ENCODE measurements at regions not wholly inside any gene's neighbourhood (a gene's known extent, or its start where the extent isn't known, plus 50 kb on each side); places are given as distances from the start of the nearest gene placed in this dataset.
"Not testable (repeated sequence)": the region's sequence is repeated elsewhere in the genome, so short reads cannot be mapped to it uniquely, and the experiment has no call there.

DNA sequence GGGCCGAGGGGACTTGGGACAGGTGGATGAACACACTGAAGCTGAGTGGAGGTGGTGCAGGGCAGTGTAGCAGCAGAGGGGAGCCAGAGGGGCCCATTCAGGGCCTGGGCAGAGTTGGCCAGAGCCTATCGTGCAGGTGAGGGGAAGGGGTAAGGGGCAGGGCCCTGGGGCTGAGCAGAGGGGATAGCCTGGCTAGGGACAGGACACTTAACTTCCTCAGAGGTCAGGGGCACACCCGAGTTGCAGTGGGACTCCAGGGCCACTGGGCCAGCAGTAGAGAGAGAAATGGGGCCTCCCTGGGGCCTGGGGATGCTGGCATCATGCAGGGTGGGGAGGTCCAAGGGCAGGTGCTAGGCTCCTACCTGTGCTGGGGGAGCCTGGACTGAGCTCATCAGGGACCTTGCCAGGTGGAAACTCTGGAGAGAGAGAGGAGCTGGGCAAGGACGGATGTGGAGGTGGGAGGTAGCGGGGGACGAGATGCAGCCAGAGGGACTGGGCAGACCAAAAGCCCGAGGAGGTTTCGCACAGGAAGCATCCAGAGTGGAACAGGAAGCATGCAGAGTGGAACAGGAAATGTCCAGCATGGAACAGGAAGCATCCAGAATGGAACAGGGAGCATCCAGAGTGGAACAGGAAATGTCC, 104.0 kb downstream of the TMEM121 start:
- not testable (repeated sequence) for TF ChIP-seq GABPA, POLR2AphosphoS5 (IDR thresholded peaks at IDR 0.05; ENCODE audit: low read depth)
- TF ChIP-seq, protein P1, sequence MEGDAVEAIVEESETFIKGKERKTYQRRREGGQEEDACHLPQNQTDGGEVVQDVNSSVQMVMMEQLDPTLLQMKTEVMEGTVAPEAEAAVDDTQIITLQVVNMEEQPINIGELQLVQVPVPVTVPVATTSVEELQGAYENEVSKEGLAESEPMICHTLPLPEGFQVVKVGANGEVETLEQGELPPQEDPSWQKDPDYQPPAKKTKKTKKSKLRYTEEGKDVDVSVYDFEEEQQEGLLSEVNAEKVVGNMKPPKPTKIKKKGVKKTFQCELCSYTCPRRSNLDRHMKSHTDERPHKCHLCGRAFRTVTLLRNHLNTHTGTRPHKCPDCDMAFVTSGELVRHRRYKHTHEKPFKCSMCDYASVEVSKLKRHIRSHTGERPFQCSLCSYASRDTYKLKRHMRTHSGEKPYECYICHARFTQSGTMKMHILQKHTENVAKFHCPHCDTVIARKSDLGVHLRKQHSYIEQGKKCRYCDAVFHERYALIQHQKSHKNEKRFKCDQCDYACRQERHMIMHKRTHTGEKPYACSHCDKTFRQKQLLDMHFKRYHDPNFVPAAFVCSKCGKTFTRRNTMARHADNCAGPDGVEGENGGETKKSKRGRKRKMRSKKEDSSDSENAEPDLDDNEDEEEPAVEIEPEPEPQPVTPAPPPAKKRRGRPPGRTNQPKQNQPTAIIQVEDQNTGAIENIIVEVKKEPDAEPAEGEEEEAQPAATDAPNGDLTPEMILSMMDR (IDR thresholded peaks at IDR 0.05; ENCODE audit: insufficient read depth, low read length), result not testable (repeated sequence)
- TF ChIP-seq, protein P2, sequence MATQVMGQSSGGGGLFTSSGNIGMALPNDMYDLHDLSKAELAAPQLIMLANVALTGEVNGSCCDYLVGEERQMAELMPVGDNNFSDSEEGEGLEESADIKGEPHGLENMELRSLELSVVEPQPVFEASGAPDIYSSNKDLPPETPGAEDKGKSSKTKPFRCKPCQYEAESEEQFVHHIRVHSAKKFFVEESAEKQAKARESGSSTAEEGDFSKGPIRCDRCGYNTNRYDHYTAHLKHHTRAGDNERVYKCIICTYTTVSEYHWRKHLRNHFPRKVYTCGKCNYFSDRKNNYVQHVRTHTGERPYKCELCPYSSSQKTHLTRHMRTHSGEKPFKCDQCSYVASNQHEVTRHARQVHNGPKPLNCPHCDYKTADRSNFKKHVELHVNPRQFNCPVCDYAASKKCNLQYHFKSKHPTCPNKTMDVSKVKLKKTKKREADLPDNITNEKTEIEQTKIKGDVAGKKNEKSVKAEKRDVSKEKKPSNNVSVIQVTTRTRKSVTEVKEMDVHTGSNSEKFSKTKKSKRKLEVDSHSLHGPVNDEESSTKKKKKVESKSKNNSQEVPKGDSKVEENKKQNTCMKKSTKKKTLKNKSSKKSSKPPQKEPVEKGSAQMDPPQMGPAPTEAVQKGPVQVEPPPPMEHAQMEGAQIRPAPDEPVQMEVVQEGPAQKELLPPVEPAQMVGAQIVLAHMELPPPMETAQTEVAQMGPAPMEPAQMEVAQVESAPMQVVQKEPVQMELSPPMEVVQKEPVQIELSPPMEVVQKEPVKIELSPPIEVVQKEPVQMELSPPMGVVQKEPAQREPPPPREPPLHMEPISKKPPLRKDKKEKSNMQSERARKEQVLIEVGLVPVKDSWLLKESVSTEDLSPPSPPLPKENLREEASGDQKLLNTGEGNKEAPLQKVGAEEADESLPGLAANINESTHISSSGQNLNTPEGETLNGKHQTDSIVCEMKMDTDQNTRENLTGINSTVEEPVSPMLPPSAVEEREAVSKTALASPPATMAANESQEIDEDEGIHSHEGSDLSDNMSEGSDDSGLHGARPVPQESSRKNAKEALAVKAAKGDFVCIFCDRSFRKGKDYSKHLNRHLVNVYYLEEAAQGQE (IDR thresholded peaks at IDR 0.05; ENCODE audit: insufficient replicate concordance, low read depth), result not testable (repeated sequence)
